HEK293T (cell line): ENCODE measurements at regions not wholly inside any gene's neighbourhood (a gene's known extent, or its start where the extent isn't known, plus 50 kb on each side); places are given as distances from the start of the nearest gene placed in this dataset.

Source experiments
- BHLHE40 ChIP-seq: fragments of 450-650 bp; IDR thresholded peaks from 2 replicates; pipeline ENCODE4 v1.6.1; 2016; ENCODE audit warnings: mild to moderate bottlenecking, moderate library complexity, borderline replicate concordance
- L3MBTL2 ChIP-seq: fragments of 450-650 bp; conservative IDR thresholded peaks from 2 replicates; pipeline ENCODE4 v1.6.1; 2016; ENCODE audit warnings: mild to moderate bottlenecking
- NFRKB ChIP-seq: fragments of 450-650 bp; IDR thresholded peaks from 2 replicates; pipeline ENCODE4 v1.6.1; 2016; ENCODE audit warnings: mild to moderate bottlenecking, moderate library complexity

DNA sequence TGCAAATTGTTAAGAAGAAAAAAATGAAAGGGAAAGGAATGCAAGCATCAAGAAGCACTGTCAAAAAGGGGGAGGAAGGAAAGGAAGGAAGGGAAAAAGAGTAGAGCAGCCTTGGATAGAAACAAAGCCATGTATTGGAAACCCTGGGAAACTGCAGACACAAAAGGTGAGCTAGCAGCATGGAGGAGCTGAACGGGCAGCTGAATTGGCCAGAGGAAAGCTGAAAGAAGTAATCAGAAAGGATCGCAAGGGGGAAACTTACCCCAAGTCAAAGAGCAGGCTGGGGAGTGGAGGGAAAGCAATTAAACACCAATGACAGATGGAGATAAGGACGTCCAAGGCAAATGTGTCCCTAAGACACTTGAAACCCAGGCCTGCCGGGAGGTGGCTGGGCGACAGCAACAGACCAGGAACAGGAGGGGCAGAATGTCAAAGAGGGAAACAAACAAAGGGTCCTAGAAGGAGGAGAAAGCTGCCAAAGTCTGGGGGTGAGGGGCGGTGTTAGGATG is 93.8 kb upstream of the SVIL start:
- TF ChIP-seq NFRKB (no peak), L3MBTL2 (no peak), BHLHE40 (no peak)
